Fibroblast of pulmonary artery (primary cell): ENCODE measurements at regions not wholly inside any gene's neighbourhood (a gene's known extent, or its start where the extent isn't known, plus 50 kb on each side); places are given as distances from the start of the nearest gene placed in this dataset.

Source experiments
- DNase-seq: peaks from one replicate; pipeline ENCODE4 v3.0.0-alpha.2; 2010; ENCODE audit warnings: low read depth
- H3K4me3 ChIP-seq: replicated peaks from 2 replicates; pipeline ENCODE4 v1.5.1; 2011; ENCODE audit warnings: low read depth, mild to moderate bottlenecking, control low read depth, low read length, moderate library complexity
- TF ChIP-seq, protein P1 (sequence below): IDR thresholded peaks from 2 replicates; pipeline ENCODE4 v1.5.1; 2011; ENCODE audit warnings: mild to moderate bottlenecking, control low read depth, low read length, inconsistent platforms; ENCODE audit errors: missing control alignments

DNA sequence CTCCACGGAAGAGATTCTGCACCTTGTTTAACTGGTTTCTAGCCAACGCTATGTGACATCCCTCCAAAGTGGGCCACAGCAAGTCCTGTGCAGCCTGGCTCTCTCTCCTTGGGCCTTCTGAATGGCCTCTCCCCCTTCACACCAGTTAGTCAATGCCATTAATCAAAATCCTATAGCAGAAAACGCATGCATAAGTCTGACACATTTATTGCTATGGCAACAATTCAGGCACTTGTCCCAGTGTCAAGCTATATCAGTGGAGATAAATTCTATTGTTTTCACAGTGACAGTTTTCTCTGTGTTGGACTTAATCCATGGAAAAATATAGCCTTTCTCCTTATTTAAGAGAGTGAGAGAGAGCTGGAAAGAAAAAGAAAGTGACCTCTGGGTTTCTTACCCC is 87.2 kb upstream of the TOX3 start:
- TF ChIP-seq, protein P1, sequence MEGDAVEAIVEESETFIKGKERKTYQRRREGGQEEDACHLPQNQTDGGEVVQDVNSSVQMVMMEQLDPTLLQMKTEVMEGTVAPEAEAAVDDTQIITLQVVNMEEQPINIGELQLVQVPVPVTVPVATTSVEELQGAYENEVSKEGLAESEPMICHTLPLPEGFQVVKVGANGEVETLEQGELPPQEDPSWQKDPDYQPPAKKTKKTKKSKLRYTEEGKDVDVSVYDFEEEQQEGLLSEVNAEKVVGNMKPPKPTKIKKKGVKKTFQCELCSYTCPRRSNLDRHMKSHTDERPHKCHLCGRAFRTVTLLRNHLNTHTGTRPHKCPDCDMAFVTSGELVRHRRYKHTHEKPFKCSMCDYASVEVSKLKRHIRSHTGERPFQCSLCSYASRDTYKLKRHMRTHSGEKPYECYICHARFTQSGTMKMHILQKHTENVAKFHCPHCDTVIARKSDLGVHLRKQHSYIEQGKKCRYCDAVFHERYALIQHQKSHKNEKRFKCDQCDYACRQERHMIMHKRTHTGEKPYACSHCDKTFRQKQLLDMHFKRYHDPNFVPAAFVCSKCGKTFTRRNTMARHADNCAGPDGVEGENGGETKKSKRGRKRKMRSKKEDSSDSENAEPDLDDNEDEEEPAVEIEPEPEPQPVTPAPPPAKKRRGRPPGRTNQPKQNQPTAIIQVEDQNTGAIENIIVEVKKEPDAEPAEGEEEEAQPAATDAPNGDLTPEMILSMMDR: no peak
- DNase-seq: no peak
- H3K4me3 ChIP-seq: no peak overlapping the region

DNA sequence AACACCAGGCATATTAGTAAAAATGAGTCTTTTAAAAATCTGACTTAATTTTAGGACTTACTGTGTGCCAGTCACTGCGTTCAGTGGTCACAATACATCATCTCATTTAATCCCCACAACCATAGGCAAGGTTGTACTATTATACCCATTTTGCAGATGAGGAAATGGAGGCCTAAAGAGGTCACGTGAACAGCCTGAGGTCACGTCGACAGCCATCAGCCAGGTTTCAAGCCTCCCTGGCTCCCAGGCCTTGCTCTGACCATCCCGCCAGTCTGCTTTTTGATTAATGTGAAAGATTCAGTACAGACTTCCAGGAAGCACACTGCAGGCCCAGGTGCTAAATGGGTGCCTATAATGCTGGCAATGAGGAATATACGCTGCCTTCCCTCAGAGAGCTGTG is 86.3 kb upstream of the TOX3 start:
- no peak for DNase-seq
- H3K4me3 ChIP-seq: no peak overlapping the region
- TF ChIP-seq, protein P1: no peak

DNA sequence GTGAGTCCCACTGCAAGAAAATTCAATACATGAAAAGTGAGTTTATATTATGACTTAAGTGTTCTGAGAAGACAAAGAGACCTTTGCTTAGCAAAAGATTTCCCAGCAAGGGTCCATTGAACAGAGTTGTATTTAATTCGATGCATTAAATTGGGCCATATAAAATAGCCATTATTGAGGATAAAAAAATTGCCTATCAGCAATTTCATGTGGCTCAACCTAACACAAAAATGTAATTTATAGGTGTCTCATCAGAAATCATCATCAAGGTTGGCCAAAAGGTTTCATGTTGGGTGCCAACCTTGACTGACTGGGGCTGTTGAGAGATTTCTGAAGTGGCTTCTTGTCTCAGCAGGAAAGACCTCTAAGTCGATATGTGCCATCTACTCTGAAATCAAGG is 84.8 kb upstream of the TOX3 start:
- no peak for DNase-seq
- no peak overlapping the region for H3K4me3 ChIP-seq
- TF ChIP-seq, protein P1: no peak

DNA sequence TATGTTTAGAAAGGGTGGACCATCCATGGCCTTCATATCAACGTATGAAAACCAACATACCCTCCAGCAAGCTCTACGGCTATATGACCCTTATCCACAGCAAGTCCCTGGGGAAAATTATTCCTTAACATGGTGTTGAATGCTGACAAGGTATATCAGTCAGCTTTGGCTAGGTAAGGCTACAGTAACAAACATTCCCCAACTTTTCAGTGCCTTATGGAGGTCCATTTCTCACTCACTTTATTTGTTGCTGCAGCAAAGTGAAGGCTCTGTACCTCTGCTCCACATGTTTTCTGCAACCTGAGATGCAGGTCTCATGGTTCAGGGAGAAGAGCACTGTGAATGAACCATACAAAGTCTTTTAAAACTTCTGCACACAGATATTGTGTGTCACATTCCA is 83.8 kb upstream of the TOX3 start:
- TF ChIP-seq, protein P1: no peak
- H3K4me3 ChIP-seq: no peak overlapping the region
- DNase-seq: no peak

DNA sequence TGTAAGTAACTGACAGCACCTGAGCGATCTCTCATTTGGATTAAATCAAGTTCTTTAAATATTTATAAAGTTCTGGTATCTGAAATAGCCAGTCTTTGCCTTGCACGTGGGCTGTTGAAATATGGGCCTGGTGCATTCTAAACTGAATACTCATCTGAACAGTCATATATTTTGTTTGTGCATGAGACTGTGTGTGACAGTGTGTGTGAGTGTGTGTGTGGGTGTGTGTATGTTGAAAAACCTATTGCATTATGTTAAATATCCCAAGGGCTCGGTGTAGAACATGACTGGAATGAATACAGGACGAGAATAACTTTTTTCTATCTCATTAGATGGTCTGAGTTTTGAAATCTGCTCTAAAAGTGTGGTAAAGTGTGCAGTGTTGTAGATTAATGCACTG is 82.4 kb upstream of the TOX3 start:
- no peak overlapping the region for H3K4me3 ChIP-seq
- TF ChIP-seq, protein P1: no peak
- DNase-seq: no peak

DNA sequence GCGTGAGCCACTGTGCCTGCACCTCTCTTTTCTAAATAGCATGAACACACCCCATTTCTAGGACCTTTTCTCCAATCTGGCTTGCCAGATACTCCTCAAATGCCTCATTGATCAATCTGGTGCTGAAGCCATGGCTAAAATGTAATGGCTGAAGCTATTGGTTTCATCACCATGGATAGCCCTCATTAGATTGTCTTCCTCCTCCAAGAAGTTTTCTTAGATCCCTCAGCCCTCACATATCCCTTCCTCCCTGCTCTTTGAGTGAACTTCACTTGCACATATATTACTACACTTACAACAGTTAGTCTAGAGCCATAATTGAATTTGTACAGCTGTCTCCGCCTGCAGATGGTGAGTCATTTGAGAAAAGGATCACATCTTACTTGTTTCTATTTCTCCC is 77.9 kb upstream of the TOX3 start:
- TF ChIP-seq, protein P1: no peak
- DNase-seq: no peak
- H3K4me3 ChIP-seq: no peak overlapping the region

DNA sequence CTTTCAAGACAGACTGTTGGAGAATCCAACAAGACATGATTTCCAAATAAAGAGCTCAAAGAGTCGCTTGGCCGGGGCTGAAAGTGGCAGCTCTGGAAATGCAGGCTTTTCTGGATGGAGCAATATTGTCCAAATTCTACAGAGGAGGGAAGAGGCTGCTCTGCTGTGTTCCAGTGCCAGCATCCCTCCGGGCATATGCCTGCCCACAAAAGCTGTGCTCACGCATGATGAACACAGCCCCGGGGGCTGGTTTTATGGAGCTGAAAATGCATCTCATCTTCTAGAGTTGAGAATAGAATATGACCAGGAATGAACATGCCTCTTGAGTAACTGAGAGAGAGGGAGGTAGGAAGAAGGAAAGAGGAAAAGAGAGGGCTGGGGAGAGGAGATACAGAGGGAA is 74.7 kb upstream of the TOX3 start:
- TF ChIP-seq, protein P1: no peak
- no peak overlapping the region for H3K4me3 ChIP-seq
- DNase-seq: no peak
